Activated CD8-positive, alpha-beta memory T cell treated with anti-CD3 and anti-CD28 coated beads, Interleukin-2, amount 50 U/mL, for 24 hours (primary cell): ENCODE measurements at regions not wholly inside any gene's neighbourhood (a gene's known extent, or its start where the extent isn't known, plus 50 kb on each side); places are given as distances from the start of the nearest gene placed in this dataset.

Source experiments
- DNase-seq: peaks from one replicate; pipeline ENCODE4 v3.0.0-alpha.2; 2020; ENCODE audit errors: extremely low read depth

DNA sequence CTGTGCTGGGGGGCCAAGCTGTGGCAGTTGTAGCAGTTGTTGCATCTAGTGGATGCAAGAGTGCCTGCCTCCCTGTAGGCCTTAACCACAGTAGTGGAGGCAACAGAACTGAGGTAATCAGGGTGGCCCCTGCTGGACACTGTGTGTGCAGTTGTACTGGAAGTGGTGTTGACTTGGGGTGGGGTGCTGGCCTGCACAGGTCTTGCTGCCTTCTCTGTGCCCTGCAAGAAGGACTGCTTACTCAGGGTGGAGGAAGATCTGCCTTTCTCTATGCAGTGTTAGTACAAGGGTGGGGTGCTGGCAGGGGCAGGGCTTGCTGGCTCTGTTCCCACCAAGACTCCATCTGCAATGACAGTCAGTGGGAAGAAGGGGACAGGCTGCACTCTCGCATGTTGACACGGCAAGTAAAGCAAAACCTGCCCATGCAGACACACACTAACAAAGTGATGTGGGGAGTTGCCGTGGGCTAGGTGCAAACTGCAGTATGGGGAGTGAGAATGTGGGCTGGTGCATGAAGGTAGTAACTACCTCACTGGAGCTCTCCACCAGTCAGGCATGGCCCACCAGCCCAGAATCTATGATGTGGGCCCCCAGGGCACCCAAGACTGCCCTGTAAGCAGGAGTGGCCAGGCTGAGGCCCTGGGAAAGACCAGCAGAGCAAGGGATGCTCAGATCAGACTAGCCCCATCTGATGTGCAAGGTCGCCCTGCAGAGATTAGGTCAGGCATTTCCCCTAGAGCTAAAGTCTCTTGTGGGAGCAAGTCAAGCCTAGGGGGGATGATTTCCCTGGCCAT lies 594.9 kb downstream of the TECRL start:
- DNase-seq = no peak

GRCh38 chr4:63799166-63799565 lies 610.1 kb downstream of the TECRL start:
- DNase-seq = no peak

- DNase-seq = no peak
These were observed 613.9 kb downstream of the TECRL start for GRCh38 chr4:63795301-63795700.

DNA sequence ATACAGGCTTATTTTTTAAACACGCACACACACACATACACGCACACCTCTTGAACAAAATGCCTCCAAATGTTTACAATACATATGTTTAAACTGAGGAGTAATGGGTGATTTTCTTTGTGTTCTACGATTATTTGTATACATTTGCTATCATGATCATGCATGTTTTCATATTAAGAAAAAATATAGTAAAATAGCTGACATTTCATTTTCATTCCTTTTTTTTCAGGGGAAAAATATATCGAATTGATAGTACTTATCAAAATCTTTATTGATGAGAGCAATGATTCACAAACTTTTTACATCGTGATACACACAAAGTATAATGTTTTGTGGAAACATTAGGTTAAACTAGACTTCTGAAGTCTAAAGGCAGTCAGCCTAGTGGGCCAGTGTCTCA lies 618.9 kb downstream of the TECRL start:
- no peak for DNase-seq

GRCh38 chr4:63788271-63788670 lies 621.0 kb downstream of the TECRL start:
- no peak for DNase-seq

DNA sequence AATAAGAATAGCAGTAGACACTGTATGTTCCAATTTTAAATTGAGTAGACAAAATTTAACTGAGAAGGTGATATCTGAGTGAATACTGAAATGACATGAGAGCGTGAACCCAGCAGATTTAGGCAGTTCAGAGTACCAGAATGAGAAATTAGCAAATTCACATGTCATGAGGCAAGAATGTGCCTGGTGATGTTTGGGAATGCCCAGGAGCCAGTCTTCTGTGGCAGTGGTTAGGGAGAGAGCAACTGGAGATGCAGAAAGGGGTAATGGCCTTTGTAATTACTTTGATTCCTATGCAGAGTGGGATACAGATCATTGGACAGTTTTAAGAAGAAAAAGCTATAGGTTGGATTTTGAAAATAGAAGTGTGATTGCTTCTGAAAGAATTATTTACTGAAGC lies 621.9 kb downstream of the TECRL start:
- no peak for DNase-seq

GRCh38 chr4:63786171-63786570 lies 623.1 kb downstream of the TECRL start:
- no peak for DNase-seq

GRCh38 chr4:63784822-63785221 lies 624.4 kb downstream of the TECRL start:
- DNase-seq = no peak

- no peak for DNase-seq
These were observed 631.6 kb downstream of the TECRL start for GRCh38 chr4:63777601-63778000.

- no peak for DNase-seq
These were observed 644.9 kb downstream of the TECRL start for GRCh38 chr4:63764400-63764799.

- no peak for DNase-seq
These were observed 651.3 kb downstream of the TECRL start for GRCh38 chr4:63757929-63758328.

GRCh38 chr4:63742882-63743281 lies 666.4 kb downstream of the TECRL start:
- DNase-seq = no peak

DNA sequence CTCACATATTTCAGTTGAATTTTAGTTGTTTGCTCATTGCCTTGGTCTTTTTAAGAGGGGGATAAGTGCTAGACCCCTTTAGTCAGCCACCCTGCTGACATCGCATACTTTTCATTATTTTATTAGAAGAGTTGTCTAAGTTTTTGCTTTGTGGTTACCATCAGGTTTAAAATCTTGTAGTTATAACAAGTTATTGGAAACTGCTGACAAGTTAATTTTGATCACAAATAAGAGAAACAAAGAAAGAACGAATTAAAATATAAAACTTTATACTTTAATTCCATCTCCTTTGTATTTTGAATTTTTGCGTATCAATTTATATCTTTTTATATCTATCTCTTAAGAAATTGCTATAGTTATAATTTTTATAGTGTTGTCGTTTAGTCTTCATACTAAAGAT lies 679.7 kb downstream of the TECRL start:
- DNase-seq = no peak

- no peak for DNase-seq
These were observed 680.6 kb downstream of the TECRL start for GRCh38 chr4:63728480-63729177.

DNA sequence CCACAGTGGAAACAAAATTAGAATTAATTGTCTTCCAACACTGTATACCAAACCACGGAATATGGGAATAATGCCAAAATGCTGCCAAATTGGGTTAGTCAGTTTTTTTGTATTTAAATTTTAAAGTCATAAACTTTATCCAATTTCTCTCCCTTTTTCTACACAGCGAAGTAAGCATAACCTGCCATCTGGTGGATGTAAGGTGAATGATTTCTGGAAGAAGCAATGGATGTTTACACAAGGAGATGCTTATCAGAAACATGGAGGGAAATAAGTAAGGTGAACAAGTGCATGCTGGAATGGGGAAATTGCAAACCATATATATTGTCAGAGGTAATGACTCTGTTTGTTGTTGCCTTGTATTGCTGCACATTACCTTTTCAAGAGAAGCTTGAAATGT lies 691.9 kb downstream of the TECRL start:
- no peak for DNase-seq

DNA sequence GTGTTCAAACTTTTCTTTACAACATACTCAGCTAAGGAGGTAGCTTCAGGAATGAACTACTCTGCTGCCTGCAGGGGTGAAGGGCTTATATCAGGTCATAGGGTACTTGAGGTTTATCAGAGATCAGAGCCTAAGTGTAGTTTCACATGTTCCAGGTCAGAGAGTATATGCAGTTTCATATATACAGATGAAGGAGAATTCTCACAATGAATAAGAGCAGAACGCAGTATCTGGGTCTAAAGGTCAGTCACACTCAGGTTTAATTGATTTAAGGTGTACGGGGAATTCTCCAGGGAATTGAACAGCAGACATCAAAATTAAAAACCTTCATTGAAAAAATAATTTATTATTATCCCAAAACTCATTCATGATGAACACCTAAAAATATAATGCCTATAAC lies 700.6 kb downstream of the TECRL start:
- no peak for DNase-seq

DNA sequence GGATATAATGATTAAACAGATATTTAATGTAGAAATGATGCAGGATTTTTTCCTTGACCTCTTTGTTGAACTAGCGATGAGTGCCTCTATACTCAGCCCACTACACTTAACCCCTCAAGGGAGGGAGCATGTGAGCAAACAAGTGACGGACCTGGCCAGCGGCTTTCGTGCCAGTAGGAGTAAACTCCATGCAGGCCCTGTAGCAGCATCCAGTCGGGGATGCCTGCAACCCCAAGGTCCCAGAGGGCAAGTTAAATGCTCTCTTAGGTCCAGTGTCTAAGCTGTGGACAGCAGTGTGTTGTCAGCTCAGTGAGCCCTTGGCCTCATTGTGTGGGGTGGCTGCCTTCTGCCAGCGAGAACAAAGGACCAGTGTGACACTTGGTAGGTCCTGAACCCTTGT lies 708.7 kb downstream of the TECRL start:
- DNase-seq = no peak

- DNase-seq = no peak
These were observed 715.9 kb downstream of the TECRL start for GRCh38 chr4:63693321-63693720.

DNA sequence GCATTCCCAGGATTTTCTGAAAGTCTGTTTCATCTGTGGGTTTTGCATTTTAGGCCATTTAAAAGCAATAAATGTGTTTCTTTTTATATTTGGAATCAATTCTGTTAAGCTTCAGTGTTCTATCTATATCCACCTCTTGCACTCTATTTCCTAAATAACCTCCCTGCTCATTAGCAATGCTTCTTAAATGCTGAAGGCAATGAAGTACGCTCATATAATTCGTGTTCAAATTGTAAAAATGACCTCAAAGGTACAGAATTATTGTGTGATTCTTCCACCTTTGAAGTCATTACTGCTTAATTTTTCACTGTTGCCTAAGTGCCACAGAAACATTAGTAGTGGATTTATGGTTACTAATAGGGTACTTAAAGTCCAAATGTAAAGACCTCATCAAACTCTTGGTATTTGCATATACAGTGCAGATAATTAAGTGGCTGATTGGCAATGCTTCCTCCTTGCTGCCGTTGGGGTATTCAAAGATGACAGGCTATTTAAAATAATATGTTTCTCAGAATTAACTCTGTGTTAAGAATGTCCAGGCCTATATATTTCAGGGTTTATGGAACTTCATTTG lies 730.8 kb downstream of the TECRL start:
- DNase-seq = no peak

DNA sequence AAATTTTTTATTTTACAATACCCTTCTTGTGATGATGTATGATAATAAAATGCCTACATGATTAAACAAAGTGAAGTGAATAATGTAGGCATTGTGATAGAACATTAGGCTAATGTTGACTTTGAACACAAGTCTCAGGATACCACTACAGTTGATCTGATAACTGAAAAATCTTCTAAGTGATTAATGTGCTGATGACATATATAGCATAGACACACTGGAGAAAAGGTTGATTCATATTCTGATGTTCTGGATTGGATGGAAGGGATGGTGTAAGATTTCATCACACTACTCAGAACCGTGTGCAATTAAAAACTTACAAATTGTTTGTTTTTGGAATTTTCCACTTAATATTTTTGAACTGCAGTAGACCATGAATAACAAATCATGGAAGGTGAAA lies 738.5 kb downstream of the TECRL start:
- DNase-seq = no peak

DNA sequence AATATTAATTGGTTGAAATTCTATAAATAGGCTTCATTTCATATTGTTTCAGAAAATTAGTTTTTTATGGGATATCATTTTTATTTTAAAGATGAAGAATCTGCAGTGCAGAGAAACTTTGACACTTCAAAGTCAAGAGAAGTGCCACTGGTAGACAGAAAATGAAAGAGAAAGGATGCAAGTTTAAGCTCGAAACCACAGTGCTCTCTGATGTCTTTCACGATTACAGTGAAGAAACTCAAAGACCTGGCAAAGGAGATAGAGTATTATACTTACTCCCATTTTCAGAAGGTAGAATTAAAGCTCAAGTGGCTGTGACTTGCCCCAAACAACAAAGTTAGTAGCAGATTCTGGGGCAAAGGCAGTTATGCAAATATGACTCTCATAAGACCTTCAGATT lies 745.4 kb downstream of the TECRL start:
- no peak for DNase-seq

DNA sequence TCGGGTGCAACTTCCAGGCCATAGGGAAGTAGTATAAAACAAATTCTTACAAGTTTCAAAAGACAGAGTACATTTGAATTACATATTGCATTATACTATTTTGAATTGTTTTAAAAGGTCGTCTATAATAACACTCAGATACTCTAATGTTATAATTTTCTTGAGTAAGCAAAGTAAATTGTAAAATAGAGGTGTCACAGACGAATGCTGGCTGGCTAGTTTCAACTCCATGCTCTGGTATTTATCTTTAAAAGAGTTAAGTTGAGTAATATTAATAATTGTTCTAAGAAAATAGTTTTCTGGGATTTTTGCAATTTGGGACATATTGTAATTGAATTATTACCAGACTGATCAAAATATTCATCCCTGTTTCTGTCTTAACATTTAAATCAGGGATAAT lies 764.9 kb downstream of the TECRL start:
- DNase-seq = no peak

GRCh38 chr4:63637270-63637669 lies 772.0 kb downstream of the TECRL start:
- no peak for DNase-seq
